Esophagus muscularis mucosa (tissue), 4 donors: ENCODE measurements at regions not wholly inside any gene's neighbourhood (a gene's known extent, or its start where the extent isn't known, plus 50 kb on each side); places are given as distances from the start of the nearest gene placed in this dataset.

Experiments used
- CTCF ChIP-seq, 3 experiments: fragments of 200-600 bp in 2 of 3; fragments of 450-650 bp in 1 of 3; sonication (generic) in 2 of 3; IDR thresholded peaks; one replicate each; pipeline ENCODE4 v1.5.1; 2017 to 2019; ENCODE audit warnings: antibody characterized with exemption in 3 of 3, mild to moderate bottlenecking in 2 of 3, moderate library complexity in 1 of 3
- EP300 ChIP-seq: sonication (generic); formaldehyde crosslinking; IDR thresholded peaks from one replicate; pipeline ENCODE4 v1.6.1; 2017; ENCODE audit warnings: antibody characterized with exemption
- POLR2A ChIP-seq: fragments of 450-650 bp; IDR thresholded peaks from one replicate; pipeline ENCODE4 v1.6.1; 2017; ENCODE audit warnings: antibody characterized with exemption, moderate library complexity, mild to moderate bottlenecking, low read depth
- POLR2AphosphoS5 ChIP-seq, 2 donors: sonication (generic); formaldehyde crosslinking; IDR thresholded peaks; one replicate each; pipeline ENCODE4 v1.6.1; 2017; ENCODE audit warnings: antibody characterized with exemption in 2 of 2

DNA sequence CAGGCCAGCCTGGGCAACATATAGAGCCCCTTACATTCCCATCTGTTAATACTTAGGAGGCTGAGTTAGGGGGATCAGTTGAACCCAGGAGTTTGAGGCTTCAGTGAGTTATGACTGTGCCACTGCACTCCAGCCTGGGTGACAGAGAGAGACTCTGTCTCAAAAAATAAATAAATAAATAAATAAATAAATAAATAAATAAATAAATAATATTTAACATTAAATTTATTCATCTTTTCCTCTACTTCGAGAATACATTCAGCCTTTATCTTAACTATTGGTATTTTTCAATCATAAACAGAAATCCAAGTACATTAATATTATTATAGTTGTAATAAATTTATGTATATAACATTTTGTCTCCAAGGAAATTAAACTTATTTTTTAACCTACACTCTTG is 1227.7 kb upstream of the GJE1 start:
- TF ChIP-seq POLR2AphosphoS5 (IDR thresholded peaks at IDR 0.05) (no peak), CTCF (IDR thresholded peaks at IDR 0.05) (no peak), EP300 (no peak), POLR2A (no peak)
